Gastroesophageal sphincter (tissue), 3 donors: ENCODE measurements at regions not wholly inside any gene's neighbourhood (a gene's known extent, or its start where the extent isn't known, plus 50 kb on each side); places are given as distances from the start of the nearest gene placed in this dataset.

Source experiments
- CTCF ChIP-seq, 4 experiments: fragments of 200-600 bp in 2 of 4; fragments of 450-650 bp in 2 of 4; sonication (generic) in 1 of 4; IDR thresholded peaks; one replicate each; pipeline ENCODE4 v1.5.1; 2017 to 2019; ENCODE audit warnings: antibody characterized with exemption in 4 of 4, mild to moderate bottlenecking in 2 of 4, moderate library complexity in 2 of 4
- POLR2A ChIP-seq, 2 donors: fragments of 450-650 bp; IDR thresholded peaks; one replicate each; pipeline ENCODE4 v1.6.1; 2017; ENCODE audit warnings: antibody characterized with exemption in 2 of 2, mild to moderate bottlenecking in 2 of 2, moderate library complexity in 1 of 2
- POLR2AphosphoS5 ChIP-seq: sonication (generic); formaldehyde crosslinking; IDR thresholded peaks from one replicate; pipeline ENCODE4 v1.6.1; 2017; ENCODE audit warnings: antibody characterized with exemption

GRCh38 chr2:107222466-107222865 is 336.5 kb upstream of the ST6GAL2 start:
- TF ChIP-seq CTCF (IDR thresholded peaks at IDR 0.05) (no peak), POLR2AphosphoS5 (no peak), POLR2A (IDR thresholded peaks at IDR 0.05) (no peak)
